T-helper 9 cell (primary cell): ENCODE measurements at regions not wholly inside any gene's neighbourhood (a gene's known extent, or its start where the extent isn't known, plus 50 kb on each side); places are given as distances from the start of the nearest gene placed in this dataset.

Experiments
- DNase-seq: peaks from one replicate; pipeline ENCODE4 v3.0.0-alpha.2; 2020

DNA sequence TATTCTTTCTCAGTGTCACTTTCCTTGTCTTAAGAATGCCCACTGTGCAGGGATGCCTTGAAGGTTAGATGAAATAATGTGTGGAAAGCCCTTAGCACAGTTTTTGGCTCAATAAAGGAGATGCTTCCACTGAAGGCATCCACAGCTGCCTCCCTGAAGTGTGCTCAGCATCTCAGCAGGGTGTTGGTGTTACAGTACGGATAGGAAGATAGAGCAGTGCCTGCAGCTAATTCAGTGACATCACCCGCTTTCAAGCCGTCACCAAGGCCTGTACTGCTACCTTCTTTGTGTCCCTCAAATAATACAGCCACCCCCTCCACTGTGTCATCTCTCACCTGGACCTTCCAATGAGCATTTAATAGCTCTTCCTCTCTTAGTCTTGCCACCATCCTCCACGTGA, 59.0 kb downstream of the NDUFS5 start:
- DNase-seq: no peak

DNA sequence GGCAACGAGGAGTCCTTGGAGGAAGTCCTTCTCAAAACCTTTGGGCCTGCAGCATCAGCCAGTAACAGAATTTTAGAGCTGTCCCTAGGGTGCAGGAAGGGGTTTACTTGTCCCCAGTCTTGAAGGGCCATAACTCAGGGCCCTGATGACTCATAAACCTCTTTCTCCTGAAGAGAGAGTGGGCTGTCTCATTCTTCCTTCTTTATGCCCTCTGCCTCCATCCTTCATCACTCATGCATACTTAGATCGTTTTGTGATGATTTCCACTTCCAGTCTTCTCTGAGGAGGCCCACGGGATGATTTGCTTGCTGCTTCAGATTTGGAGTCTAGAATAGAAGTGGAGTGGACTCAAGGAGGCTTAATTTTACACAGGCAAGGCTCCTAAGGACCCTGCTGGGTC, 60.2 kb downstream of the NDUFS5 start:
- DNase-seq: no peak

DNA sequence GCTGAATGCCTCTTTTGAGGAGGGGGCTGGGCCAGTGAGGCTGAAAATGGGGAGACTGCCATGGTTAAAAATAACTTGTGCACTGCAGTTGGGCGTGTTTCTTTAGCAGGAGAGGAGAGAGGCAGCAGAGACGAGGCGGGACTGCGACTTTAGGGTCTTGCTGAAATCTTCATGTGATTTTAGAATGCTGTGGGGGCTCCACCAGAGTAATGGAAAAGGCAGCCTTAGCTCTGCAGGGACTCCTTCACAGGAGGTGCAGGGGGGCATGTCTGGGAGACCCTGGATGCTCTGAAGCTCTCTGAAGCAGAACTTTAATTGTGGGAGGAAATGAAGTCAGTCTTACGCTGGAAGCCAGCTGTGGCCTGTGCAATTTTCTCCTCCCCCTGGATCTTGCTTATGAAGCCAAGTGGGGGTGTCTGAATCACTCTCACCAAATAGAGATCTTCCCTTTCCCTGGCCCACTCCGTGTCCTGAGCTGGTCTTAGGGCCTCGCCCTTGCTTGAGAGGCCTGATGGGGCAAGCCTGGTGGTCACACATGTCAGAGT, 60.8 kb downstream of the NDUFS5 start:
- DNase-seq: no peak

DNA sequence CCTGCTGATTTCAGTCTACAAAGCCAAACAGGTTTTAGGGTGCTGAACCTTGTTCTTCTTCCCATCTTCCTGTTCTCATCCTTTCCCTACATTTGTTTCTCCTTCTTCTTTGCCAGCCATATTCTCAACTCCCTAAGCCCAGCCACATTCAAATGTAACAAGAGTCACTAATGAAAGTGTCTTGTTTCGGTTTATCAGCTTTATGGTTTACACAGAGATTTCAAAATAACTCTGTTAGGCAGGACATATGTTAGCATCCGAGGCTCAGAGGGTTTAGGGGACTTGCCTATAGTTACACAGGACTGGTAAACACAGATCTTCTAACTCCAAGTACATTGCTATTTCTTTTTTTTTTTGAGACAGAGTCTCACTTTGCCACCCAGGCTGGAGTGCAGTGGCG, 61.3 kb downstream of the NDUFS5 start:
- DNase-seq: no peak

DNA sequence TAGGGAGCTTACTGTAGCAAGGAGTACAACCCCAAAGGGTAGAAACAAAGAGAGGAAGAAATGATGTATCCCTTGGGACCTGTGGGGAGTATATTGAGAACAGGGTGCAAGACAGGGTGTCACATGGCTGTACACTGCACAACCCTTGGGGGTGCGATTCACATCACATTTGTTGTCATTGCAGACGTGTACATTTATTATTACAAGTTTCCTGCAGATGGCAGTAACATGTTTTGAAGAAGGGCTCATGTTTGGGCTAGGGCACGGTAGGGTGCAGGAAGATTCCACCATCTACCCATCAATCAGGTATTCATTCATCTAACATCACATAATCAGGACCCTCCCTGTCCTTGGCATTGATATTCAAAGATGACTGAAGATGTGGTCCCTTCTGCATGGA, 62.5 kb downstream of the NDUFS5 start:
- no peak for DNase-seq

DNA sequence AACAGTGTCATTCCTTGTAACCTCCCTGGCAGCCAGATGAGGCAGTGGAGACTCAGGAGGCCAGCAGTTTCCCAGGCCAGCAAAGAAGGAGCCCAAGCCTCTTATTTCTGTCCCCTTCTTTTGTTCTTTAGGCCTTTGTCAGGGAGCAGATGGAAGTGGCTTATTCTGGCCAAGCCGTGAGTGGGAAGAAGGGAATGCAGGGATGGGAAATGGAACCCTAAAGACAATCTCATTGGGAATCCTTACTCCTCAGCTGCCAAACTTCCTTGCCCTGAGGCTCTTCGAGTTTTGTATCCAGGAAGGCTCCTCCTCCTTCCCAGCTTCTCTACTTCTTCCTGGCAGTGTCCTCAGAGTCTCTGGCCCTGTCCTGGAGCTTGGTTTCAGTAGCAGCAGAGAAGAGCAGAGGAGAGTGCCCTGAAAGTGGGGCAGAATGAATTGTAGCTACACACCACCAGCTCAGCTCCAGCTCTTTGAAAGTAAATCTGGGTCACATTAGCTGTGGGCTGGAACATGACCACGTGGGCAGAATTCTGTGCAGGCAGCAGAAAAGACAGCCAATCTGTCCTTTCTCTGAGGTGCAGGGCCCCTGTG, 63.9 kb downstream of the NDUFS5 start:
- DNase-seq: no peak

DNA sequence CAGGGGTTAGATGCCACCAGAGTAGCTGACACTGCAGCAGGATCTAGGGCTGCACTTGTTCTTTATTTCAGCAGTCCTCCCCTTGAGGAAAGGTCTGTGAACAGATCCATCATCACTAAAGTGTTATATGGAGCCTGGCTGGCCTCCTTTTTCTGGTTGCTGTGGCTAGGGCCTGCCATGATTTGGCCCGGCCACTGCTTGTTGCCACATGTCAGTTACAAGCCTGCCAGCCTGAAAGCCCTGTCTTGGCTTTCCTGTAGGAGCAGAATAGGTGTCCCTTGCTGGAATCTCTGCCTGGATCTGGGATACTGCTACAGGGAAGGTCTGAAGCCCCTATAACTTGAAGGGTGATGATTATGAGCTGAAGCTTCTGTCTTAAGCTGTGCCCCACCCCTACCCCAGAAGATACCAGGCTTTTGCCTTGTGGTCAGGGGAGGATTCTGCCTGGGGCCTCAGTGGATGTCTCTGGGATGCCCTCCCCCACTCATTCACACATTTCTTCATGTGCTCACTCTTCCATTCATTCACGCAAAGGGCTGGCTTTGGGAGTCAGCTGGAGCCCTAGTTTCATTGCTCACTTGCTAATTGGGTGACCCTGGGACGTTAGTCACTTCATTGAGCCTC, 64.7 kb downstream of the NDUFS5 start:
- no peak for DNase-seq

DNA sequence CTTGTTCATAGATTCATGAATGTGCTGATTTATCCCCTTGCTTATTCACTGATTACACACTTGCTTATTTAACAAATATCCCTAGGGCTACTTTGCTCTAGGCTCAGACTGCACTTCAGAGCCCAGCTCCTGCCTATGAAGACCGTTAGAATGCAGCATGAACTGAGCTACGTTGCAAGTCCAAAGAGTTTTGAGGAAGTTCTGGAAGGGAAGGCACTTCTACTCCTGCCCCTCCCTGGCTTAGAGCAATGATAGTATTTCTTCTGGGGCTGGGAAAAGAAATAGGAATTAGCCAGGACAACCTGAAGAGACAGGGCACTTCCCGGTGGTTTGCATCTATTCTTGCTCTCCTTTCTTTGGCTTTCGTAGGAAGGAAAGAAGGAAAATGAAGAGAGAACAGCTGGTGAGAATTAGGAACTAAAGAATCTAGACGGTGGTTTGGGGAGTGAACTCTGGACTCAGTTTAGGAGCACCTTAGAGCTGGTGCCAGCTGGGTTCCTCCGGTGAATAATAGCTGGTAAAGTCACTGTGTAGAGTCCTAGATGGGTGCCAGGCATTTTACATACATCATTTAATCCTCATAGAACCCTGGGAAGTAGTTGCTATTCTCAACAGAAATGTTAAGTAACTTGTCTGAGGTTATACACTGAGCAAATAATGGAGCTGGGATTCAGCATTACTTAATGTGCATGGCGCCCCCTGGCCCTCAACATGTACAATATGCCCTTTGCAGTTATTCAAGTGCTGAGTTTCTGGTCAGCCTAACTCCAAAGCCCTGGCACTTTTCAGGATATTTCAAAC, 65.9 kb downstream of the NDUFS5 start:
- peak; percentile 43 for DNase-seq

DNA sequence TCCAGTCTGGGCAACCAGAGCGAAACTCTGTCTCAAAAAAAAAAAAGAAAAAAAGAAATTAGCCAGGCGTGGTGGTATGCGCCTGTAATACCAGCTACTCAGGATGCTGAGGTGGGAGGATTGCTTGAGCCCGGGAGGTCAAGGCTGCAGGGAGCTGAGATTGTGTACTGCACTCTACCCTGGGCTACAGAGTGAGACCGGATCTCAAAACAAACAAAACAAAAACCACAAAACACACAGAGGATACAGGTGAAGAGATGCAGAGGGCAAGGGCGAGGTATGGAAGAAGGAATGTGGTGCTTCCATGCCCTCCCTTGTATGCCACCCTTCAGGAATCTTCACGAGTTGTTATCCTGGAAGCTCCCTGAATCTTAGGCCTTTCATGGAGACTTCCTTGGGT, 68.5 kb downstream of the NDUFS5 start:
- DNase-seq: no peak

DNA sequence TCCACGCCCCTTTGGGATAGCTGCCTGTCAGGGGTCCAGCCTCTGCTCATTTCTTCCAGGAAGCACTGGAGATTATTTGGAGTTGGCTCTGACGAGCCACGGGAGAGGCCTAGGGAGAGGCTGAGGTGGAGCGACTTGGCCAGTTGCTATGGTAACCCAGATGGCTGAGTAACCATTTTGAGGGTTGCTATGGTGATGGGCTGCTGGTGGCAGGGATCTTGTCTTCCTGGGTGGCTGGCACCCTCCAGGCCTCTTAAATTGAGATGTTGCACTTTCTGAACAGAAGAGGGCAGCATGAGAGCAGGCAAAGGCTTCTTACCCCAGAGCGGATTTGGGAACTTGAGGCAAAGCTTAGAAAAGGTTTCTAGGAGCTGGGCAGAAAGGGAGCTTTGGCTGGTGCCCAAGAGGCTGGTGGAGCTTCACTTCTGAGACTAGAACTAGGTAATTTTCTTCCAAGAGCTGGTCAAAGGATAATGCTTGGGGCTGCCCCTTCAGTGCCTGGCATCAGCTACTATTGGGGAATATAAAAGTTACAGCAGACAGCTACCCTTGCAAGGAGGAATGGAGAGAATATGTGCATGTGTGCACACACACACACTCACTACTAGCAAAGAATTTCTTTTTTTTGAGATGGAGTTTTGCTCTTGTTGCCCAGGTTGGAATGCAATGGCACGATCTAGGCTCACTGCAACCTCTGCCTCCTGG, 72.5 kb downstream of the NDUFS5 start:
- peak; percentile 39 for DNase-seq

DNA sequence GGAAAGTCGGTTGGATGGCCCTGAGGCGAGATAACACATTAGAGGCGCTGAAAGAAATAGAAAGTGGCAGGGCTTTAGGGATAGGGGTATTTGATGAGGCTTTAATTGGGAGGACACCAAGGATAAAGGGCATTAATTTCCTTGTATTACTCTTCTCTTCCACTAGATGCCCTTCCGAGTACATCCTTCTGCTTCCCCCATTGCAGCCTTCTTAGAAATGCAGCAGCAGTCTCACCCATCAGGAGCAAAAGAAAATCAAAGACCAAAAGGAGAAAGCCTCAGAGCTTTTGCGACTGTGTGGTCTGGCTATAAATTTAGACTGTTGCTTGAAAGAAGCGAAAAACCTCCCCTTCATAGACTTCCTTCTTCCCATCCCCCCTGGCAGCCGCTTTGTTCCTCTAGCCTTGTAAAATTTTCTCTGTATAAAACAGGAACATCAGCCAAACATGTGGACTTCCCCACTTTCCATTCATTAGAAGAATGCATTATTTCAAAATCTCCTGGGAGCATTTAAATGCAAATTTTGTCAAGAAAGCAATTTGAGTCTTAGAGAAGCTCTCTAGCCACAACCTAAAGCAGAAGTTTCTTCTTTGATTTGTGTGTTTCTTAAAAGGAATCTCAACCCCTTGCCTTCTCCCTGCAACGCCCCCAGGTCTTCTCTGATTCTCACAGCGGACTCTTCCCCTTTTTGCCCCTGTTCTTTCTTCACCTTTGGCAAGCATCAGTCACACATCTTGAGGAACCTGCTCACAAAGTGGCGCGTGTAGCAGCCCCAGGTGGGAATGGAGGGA, 76.6 kb downstream of the NDUFS5 start:
- DNase-seq: no peak

DNA sequence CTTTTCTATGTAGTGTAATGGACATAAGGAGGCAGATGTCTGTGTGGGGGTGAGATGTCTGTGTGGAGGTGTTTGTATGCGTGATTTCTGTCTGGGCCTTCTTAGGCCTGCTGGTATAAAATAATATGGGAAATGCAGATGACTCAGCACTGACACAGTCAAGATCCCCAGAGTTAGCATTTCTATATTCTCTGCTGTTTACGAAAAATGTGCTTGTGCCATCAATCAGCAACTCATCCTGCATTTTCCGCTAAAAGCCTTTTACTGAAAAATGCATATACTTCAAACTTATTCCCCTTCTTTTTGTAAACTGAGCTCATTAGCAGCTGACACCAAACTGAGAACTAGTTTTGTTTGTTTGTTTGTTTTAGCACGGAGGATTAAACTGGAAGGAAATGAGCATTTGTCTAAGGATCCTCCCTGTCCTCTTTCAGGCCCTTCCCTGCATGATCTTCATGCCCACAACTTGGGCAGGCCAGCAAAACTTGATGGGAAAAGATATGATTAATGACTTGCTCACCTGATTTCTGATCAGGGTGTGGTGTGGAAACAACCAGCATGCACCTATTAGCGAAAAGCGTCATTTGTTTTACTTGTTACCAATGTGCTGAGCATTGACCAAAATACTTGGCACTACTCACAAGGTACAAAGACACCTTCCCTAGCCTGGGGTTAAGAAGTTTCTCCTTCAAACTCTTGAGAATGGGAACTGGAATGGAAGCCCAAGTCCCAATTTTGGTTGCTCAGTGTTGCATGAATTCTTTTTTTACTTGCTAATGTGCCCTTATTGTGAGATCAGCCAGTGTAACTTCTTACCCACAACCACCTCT, 77.4 kb downstream of the NDUFS5 start:
- DNase-seq: no peak

DNA sequence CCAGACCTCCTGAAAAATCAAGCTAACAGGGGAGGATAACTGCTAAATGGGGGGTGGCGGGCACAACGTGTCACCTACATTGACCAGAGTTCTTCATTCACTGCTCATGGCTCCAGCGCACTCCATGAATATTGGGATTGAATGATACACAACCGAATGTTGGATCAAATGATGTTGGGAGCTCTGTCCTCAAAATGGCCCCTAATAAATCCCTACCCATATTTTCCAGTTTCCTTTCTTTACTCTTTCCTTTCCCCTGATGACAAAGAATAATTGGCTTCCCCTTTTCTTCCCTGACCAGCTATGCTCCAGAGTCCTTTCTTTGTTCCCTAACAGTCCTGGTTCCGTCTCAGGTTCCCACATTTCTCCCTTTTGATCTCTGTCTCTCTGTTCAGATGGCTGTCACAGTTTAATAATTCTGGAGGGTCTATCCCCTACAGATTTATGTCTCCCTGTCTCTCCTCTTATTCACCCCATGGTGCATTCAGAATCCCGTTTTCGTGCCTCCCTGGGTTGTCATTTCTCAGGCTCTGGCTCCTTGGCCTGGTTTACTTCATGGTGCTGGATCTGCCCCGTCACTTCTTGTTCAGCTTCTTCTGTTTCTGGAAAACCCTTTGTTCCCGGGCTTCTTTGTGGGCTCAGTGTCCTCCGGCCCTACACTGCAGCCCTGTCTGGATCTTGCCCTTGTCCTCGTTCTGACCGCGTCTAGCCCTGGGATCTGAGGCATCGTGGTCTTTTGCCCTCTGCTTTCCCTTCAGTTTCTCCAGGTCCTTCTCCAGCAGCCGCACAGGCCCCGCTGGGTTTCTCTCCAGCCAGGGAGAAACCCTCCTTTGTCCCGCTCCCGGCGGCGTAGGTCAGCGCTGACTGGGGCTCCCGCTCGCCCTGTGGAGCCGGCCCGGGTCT, 78.3 kb downstream of the NDUFS5 start:
- no peak for DNase-seq

DNA sequence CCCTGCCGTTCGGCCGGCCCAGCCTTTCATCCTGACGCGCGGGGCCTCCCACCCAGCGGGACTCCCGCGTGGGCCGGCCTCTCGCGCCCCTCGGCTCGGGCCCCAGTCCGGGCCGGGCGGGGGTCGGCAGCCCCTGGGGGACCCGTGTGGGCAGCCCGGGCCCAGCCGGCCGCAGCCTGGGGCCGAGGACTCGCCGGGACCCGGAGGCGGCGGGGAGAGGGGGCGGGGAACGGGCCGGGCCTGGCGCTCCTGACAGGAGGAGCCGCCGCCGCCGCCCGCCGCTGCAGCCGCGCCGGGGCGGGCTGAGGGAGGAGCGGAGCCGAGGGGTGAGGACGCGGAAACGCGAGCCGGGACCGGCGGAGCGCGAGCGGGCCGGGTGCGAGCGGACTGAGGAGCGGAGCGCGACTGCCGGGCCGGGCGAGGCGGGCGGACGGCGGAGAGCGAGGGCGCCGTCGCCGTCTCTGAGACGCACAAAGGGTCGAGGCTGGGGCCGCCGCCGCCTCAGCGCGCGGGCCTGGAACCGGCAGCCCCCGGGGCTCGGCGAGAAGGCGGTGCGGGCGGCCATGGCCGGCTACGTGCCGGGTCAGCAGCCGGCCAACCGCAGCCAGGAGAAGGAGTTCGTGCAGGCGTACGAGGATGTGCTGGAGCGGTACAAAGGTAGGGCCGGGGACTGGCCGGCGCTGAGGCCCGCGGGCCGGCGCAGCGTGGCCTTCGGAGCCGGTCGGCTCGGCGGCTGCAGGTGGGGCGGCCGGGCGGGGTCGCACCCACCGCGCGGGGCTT, 79.1 kb downstream of the NDUFS5 start:
- peak; percentile 53 for DNase-seq

DNA sequence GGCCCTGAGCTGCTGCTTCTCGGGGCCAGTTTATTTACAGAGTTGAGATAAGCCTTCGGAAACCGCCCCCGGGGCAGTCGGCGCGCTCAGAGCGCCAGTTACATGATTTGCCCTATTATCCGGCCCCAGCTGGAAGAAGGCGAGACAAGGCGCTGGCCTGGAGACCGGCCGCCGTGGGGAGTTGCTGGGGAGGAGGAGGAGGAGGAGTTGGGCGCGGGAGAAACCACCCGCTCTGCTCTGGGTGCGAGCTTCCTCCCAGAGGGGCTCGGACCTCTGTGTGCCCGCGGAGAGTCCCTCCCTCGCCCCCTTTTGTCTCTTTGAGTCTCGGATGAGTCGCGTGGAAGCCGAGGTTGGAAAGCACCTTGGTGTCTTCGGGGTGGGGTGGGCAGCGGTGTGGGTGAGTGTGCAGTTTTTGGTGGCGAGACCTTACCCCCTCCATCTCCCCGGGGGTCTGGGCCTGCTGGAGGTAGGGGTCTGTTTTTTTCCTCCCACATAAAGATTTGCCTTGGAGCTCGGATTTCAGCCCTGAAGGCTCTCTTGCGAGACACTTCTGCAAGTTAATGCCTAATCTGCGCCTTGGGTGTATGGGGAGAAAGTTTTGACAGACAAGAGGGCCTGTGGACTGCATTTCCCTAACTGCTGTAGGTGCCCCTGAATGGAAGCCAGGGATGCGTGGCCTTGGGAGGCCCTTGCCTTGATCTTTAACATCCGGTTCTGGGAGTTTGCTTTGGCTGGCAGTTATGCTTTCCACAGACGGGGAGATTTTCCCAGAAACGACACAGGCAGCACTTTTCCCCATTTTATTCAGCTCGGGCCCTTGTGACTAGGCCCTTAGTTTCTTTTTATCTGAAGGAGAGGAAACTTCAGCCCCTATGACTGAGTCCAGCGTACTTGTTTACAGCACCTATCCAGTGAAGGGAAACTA, 80.0 kb downstream of the NDUFS5 start:
- DNase-seq: peak; percentile 26

DNA sequence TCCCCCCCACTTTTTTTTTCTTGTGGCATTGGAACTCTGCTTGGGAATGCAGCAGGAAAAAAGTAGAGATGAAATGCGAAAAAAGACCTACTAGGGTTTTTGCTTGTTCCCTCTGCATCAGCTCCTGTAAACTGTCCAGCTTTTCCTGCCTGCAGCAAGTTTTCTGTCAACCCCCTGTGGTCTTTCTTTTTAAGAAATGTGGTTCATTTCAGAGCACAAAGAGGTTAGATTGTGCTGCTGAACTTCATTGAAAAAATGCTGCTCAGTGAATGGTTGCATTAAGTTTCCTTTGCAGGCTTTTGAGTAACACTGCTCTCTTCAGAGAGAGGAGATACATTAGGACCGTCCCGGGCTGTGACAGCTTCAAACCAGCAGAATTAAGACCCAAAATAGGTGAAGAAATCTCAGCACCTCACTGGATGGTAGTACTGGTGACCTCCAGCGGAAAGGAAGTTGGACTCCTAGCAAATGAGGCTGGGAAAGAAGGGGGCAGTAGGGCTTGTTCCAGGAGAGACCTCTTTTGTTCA, 80.7 kb downstream of the NDUFS5 start:
- no peak for DNase-seq

DNA sequence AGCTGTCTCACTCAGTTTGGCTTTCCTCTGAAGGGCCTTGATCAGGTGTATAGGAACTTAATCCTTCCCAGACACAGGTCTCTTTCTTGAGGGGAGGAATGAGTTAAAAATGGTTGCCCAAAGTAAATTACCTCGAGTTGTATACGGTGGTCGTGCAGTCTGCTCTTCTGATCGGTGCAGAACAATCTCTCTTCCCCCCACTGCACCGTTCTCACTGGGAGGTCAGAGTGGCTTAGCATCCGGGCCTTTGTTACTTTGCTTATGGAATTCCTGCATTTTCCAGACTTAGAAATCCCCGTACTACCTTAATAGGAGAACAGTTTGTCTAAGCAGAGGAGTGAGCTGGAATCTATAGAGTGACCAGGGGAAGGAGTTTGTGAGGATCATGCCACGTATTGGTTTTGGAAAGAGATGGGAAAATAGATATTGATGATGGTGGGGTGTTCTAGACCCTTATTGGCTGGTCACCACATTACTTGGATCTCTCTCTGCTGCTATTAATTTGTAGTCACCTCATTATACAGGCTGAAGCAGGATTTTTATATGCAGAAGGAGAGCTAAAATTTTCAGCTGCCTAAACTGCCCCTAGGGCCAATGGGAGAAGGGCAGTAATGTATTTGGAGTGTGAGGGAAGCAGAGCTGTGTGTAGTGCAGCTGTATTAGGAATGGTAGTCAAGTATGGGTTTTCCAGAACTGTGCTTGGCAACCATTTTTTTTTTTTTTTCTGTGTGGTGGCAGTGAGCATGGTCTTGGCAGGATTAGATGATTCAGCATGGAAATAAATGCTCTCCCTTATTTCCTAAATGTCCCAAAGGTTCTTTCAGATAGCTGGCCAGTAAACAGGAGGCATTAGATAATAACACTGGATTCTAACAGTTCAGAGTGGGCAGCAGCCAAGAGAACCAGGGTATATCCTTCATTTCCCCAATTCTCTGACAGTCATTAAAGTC, 81.5 kb downstream of the NDUFS5 start:
- DNase-seq: no peak
